NCI-H510A treated with DMSO at 0.1 percent for 48 hours (cell line): ENCODE measurements at regions not wholly inside any gene's neighbourhood (a gene's known extent, or its start where the extent isn't known, plus 50 kb on each side); places are given as distances from the start of the nearest gene placed in this dataset.

Experiments
- DNase-seq: peaks from one replicate; lab custom pipeline; 2025; lab: John Stamatoyannopoulos, UW

- no peak for DNase-seq
These were observed 63.6 kb upstream of the IGFBP3 start for GRCh38 chr7:45984386-45985295.

GRCh38 chr7:45983720-45984255 lies 62.7 kb upstream of the IGFBP3 start:
- no peak for DNase-seq

- no peak for DNase-seq
These were observed 62.0 kb upstream of the IGFBP3 start for GRCh38 chr7:45982907-45983719.

- DNase-seq, result no peak
These were observed 61.1 kb upstream of the IGFBP3 start for GRCh38 chr7:45982132-45982531.

- DNase-seq, result no peak
These were observed 59.9 kb upstream of the IGFBP3 start for GRCh38 chr7:45980973-45981372.

GRCh38 chr7:45980181-45980905 lies 59.3 kb upstream of the IGFBP3 start:
- no peak for DNase-seq

GRCh38 chr7:45979275-45980180 lies 58.5 kb upstream of the IGFBP3 start:
- no peak for DNase-seq

GRCh38 chr7:45978731-45979211 lies 57.7 kb upstream of the IGFBP3 start:
- DNase-seq, result no peak

- no peak for DNase-seq
These were observed 57.1 kb upstream of the IGFBP3 start for GRCh38 chr7:45978010-45978681.

- DNase-seq, result no peak
These were observed 56.2 kb upstream of the IGFBP3 start for GRCh38 chr7:45977256-45977780.

- no peak for DNase-seq
These were observed 55.4 kb upstream of the IGFBP3 start for GRCh38 chr7:45976485-45976856.

GRCh38 chr7:45975847-45976484 lies 54.9 kb upstream of the IGFBP3 start:
- DNase-seq, result no peak

- no peak for DNase-seq
These were observed 54.3 kb upstream of the IGFBP3 start for GRCh38 chr7:45975367-45975766.

GRCh38 chr7:45974540-45975360 lies 53.7 kb upstream of the IGFBP3 start:
- no peak for DNase-seq

- DNase-seq, result no peak
These were observed 52.9 kb upstream of the IGFBP3 start for GRCh38 chr7:45973725-45974532.

- no peak for DNase-seq
These were observed 51.7 kb upstream of the IGFBP3 start for GRCh38 chr7:45972629-45973312.

- no peak for DNase-seq
These were observed 50.6 kb upstream of the IGFBP3 start for GRCh38 chr7:45971661-45972175.
